ENCODE measurements at regions not wholly inside any gene's neighbourhood (a gene's known extent, or its start where the extent isn't known, plus 50 kb on each side); places are given as distances from the start of the nearest gene placed in this dataset.
A peak's percentile ranks its signal among the peaks of the same experiment; 100 is the strongest.

DNA sequence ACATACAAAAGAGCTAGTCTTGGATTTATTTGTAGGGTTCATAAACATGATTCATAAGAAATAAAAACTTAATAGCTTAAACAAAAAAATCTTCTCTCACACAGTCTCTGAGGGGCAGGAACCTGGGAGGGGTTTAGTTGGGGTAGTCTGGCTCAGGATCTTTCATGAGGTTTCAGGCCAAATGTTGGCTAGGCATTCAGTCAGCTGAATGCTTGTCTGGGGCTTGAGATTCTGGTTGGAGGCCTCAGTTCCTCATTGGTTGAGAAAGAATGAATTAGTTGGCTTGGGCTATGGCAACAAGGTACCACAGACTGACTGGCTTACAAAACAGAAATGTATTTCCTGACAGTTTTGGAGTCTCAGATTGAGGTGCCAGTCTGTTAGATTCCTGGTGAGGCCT lies 74.3 kb downstream of the ANKRD7 start:
- DNase-seq (ENCODE audit: low spot score), result no peak

DNA sequence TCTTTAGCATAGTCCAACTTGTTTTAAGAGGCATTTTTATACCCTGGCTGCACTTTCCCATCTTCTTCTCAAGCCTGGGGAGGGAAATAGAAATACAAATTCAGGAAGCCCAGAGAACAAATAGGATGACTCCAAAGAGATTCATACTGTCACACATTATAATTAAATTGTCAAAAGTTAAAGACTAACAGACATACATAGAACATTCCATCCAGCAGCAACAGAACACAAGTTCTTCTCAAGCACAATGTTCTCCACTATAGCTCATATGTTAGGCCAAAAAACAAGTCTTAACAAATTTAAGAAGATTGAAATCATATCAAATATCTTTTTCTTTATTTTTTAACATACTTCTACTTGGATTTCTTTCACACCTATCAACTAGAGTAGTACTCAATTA lies 75.7 kb downstream of the ANKRD7 start:
- no peak for DNase-seq (ENCODE audit: low spot score)

DNA sequence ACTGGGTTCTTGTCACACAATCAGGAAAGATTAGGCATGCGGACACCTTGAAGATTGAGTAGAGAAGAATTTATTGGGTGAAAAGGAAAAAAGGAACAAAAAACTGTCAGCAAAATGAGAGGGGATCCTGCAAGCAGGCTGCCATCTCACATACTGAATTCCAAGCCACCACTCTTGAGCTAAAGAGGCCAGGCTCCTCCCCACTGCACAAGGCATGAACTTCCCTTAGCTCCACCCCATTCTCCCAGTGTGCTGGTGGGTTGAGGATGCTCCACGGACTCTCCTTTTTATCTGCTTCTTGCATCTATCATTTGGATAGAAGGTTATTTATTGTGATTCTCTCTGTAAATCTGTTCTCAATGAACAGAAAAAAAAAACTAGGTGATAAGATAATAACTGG lies 79.6 kb downstream of the ANKRD7 start:
- no peak for DNase-seq (ENCODE audit: low spot score)

DNA sequence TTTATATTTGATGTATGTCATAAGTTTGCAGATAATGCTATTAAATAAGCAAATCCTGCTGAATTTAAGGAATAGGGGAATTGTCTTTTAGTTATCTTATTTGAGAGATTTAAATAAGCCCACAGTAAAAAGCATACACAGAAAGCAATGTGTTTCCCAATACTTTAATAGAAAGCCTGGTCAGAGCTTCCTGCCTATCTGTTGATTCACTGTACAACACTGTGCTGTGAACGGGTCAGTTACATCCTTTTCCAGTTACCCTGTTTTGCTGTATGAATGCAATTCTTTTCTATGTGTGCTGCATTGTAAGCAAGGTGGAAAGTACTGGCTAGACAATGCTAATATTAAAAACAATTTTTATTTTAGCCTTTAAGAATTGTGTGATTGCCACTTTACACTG lies 81.2 kb downstream of the ANKRD7 start:
- DNase-seq (ENCODE audit: low spot score), result no peak

DNA sequence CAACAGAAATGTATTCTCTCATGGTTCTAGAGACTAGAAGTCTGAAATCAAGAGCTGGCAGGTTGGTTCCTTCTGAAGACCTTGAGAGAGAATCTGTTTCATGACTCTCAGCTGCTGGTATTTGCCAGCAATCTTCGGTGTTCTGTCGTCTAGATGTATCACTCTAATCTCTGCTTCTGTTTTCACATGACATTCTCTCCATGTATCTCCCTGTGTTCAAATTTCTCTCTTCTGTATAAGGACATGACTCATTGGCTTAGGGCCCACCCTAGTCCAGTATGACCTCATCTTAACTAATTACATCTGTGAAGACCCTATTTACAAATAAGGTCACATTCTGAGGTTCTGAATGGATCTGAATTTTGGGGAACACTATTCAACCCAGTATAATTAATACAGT lies 82.3 kb downstream of the ANKRD7 start:
- no peak for DNase-seq (ENCODE audit: low spot score)

DNA sequence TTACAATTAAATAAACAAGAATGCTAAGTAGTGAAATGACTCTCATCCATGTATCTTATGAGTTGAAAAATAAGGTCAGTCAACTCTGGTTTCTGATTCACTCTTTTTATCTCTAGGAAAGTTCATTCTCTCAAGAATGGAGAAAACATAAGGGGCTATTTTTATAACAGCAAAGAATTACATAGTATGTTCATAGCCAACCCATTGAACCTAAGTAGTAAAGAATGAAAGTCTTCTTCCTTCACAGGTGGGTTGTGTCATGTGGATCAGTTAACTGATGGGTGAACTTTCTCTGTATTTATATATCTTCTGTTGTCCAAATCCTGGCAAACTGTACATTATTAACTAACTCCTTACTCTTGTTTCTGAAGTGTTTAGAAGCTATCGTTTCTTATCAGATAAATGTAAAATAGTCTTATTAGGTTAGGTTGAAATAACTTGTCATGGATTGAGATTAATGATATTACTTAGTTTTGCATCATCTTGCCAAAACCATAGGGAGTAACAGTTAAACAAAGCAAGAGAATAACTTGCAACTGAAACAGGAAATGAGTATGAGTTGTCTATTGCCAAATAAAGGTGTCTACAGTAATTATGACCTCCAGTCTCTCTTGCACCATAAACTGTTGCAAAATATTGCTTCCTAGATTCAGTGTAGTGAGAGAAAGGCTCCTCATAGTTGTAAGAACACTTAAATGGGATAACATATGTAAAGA lies 86.8 kb downstream of the ANKRD7 start:
- peak; percentile 3 for DNase-seq (ENCODE audit: low spot score)

DNA sequence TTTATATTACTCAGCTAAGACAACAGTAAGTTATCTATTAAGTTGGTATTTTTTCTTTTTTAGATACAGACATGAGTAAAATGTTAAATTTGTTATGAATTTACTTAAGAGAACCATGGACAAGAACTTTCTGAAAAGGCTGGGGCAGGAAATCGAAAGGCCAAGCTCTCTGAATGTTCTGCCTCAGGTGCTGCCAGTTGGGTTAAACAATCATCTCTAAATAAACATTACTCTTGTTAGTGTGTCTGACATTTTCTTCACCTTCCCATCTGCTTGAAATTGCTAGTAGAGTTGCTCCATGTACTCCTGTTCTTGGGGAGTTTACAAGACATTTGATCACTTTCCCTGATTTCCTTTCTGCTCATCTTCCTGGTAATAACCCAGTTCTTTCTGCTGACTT lies 87.5 kb downstream of the ANKRD7 start:
- no peak for DNase-seq (ENCODE audit: low spot score)

DNA sequence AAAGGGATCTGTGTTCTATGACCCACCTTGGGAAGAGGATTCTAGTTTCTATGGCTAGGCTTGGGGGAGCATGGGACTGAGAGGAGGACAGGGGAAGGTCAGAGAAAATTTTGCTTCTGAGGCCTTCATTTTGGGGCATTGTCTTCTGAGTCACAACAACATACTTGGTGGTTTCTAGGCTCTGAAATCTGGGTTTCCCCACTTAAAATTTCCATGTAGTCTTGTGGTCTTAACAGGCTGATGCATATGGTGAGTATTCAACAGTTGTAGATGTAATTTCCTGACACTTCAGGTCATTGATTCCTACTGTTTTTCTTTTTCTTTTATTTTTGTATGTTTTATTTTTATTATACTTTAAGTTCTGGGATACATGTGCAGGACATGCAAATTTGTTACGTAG lies 88.5 kb downstream of the ANKRD7 start:
- no peak for DNase-seq (ENCODE audit: low spot score)

DNA sequence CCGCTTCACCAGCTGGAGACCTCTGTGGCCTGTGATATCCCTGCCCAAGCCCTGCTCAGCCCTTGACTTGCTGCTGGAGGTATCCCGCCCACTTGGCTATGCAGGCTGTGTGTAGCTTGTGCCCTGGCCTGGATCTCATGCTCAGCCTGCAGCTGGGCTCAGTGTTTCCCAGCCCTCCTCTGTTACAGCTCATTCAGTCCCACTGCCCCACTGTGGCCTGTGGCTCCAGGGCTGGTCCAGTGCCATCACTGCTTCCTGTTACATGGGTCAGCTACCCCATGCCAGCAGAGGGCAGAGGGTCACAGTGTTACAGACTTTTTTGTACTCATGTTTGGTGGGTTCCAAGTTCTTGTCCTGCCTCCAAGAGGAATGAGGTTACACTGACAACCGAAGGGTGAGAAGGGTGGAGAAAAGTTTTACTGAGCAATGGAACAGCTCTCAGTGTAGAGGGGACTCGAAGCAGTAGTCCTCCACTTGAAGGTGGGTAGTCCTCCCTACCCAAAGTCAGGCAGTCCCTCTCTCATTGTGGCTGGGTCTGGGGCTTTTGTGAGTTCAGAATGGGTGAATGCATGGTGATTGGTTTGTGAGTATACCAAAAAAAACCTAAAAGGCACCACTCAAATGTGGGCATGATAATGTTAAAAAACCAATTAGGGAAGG lies 100.4 kb downstream of the ANKRD7 start:
- no peak for DNase-seq (ENCODE audit: low spot score)

DNA sequence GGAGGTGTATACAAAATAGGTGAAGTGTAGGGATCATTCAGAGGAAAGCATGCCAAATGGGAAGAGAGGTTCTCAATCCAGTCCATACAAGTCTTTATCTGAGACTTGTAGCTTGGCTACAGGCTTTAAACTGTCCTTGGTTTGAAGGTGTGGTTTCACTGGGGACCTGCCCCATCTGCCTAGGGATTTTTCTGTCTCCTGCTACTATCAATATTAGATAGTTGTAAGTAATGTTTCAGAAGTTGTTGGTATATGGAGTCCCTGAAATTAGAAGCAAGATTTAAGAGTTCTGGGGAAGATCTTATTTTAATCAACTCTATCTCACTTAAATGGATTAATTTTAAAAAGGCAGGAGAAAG lies 100.9 kb downstream of the ANKRD7 start:
- DNase-seq (ENCODE audit: low spot score), result no peak

DNA sequence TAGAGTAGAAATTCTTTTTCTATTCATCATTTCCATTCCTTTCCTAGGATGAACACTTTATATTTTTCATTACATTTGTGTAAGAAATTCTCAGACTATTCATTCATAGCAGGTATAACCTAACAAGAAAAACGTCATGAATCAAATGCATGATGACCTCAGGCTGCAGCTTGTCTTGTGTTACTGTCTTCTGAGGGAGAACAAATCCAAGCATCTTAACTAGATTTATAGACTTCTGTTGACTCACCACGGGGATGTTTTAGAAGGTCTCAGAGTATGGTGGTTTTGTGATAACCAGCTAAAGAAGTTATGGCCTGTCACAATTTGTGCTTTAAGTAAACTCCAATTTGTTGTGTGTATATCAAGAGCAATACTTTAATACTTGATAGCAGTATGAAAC lies 102.7 kb downstream of the ANKRD7 start:
- DNase-seq (ENCODE audit: low spot score), result no peak

DNA sequence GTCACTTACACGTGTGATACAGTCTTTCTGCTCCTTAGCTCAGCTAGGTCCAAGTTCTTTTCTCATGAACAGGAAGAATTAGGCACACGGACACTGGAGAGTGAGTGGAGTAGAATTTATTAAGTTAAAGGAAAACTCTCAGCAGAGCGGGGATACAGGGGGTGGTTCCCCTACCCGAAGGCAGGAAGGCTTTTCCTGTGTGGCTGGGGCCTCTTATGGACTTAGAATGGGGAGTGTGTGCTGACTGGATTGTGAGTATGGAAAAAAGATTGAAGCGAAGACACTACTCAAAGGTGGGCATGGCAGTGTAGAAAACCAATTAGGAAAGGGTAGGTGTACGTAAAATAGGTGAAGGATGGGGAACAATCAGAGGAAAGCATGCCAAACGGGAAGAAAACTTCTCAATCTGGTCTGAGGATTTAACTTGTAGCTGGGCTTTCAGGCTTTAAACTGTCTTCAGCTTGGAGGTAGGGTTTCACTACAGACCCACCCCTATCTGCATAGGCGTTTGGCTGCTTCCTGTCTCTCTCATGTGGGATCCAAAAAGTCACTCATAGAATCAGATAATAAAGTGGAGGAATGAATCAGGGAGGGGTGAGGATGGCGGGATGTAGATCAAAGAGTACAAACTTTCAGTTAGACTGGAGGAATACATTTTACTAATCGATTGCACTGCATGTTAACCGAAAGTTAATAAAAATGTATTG lies 104.2 kb downstream of the ANKRD7 start:
- no peak for DNase-seq (ENCODE audit: low spot score)

DNA sequence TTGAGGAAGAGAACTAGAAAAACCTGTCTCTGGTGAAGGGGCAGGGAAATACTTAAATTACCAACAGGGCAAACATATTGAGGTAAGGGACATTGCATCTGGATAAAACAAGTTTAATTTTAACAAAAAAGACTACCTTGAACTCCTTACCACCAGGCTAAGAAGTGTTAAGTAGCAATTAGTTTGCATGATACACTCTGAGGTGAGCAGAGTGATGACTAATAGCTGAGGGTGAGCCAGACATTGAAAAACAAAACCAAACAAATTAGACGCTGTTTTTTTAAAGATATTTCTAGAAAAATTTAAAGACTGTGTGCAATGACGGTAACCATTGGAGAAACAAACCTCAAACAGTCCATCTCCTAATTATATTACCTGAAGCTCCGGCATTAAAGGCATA lies 105.9 kb downstream of the ANKRD7 start:
- no peak for DNase-seq (ENCODE audit: low spot score)

DNA sequence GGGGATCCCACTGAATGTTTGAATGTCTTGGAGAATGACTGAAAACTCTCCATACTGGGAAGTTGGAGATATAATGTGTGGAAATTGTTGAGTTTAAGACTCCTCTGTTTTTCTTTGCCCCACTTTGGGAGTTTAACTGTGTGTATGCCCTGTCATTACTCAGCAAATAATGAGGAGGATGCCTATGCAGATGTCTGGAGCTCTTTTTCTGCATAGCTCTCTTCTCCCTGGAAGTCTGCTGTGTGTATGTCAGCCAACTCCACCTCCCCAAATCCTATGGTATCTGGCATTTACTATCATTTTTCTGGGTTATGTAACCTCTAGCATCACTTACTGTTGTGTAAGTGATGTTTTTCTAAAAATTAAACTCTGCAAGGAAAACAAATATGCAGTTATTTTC lies 122.2 kb downstream of the ANKRD7 start:
- no peak for DNase-seq (ENCODE audit: low spot score)

DNA sequence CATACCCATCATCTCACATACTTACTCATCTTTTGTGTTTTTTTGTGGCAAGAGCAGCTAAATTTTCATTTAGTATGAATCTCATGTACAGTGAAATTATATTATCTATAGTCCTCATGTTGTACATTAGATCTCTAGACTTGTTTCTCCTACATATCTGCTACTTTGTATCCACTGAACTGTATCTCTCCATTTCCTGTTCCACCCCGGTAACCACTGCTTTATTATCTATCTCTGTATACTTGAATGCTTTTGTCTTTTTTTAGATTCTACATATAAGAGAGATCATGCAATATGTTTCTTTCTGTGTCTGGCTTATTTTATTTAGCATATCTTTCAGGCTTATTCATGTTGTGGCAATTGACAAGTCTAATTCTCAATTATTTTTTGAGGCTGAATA lies 125.1 kb downstream of the ANKRD7 start:
- DNase-seq (ENCODE audit: low spot score), result no peak

DNA sequence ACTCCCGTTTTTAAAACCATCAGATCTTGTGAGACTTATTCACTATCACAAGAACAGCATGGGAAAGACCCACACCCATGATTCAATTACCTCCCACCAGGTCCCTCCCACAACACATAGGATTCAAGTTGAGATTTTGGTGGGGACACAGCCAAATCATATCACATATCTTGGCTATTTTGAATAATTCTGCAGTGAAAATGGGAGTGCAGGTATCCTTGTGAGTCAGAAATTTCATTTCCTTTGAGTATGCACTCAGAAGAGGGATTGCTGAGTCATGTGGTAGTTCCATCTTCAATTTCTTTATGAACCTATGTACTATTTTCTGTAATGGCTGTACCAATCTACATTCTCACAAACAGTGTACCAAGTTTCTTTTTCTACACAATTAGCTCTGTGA lies 125.8 kb downstream of the ANKRD7 start:
- DNase-seq (ENCODE audit: low spot score), result no peak

DNA sequence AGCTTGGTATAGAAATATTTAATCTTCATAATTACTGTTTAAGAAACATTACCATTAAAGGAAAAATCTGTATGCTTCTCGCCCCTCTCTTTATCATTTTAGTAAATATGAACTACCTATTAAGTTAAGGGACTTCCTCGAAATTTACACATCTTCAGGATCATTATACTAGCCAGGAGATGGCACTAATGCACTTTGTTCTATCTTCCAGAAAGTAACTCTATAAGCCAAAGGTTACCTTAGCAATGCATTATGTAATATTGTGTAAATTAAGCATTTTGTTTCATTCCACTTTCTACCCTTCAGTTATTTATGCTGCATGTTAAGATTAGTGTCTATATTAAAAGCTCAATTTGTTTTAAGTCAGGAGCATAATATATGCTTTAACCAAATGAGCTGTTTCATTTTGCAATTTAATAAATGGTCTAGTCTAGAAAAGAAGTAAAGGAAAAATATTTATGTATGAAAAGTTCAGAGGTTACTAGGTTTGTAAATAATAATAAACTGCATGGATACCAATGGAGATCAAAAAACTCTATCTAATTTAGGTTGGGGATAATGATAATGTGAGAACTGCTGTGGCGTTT lies 128.5 kb downstream of the ANKRD7 start:
- peak; percentile 2 for DNase-seq (ENCODE audit: low spot score)

DNA sequence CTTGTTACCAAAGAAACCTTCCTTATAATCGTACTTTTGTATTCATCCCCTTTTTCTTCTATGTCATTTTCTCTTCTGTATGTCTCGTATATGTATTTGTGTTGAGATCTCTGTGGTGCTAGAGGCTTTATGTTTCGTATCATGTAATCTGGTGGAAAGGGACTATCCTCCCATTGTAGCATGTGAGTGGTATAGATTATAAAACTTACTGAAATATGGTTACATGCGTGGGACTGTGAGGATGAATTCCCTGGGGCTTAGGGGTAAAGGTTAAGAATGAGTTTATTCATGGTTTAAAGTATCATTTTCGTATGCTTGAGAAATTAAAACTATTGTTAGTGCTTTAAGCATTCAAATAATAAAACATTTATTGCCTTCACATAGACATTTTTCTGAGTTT lies 141.9 kb downstream of the ANKRD7 start:
- DNase-seq (ENCODE audit: low spot score), result no peak

DNA sequence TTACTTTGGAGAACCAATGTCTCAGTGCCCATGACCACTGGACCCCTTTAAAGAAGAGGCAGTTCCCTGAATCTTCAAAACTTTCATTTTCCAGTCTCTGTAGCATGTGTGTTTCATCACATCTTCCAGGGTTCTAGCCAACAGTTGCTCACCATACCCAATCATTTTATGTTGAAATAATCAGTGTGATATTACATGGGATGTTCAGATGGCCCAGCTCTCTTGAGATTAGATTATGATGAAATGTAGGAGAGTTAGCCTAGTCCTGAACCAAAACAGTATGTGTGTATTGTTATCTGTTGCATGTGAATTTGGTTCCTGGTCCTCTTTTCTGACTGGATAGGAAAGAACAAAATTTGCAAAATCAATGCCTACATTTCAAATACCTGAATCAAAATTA lies 144.5 kb downstream of the ANKRD7 start:
- DNase-seq (ENCODE audit: low spot score), result no peak

DNA sequence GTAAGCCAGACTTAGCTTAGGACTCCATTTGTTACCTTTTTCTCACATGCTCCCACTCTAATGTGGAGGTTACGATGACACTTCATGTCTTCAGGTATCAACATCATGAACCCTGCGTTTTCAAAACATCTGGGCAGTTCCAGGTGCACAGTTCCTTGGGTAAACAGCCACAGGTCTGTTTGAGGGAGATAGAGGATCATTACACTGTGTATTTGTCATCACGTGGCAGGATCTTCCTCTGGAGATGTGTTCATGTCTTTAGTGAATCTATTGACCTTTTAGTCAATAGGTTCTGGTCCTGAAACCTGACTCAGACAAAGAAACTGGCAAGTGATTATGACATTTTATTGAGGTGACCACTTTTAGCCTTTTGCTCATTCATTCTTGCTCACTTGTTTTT lies 145.5 kb downstream of the ANKRD7 start:
- DNase-seq (ENCODE audit: low spot score), result no peak

DNA sequence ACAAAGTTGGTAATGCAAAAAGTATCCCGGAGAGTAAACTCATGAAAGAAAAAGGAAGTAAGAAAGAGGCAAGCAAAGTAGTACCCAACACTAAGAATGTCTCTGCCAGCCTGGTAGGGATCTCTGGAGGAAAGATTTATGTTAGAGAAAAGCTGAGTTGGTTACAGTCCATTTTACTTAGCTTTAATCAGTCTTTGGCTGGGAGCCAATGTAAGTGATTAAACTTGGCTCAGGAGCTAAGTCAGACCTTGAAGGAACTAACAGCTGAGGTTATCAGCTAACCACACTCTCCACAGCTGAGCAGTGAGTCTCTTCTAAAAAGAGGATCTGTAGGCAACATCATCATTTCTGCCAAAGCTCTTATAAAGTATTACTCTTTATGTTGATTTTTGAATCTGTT lies 148.0 kb downstream of the ANKRD7 start:
- no peak for DNase-seq (ENCODE audit: low spot score)

DNA sequence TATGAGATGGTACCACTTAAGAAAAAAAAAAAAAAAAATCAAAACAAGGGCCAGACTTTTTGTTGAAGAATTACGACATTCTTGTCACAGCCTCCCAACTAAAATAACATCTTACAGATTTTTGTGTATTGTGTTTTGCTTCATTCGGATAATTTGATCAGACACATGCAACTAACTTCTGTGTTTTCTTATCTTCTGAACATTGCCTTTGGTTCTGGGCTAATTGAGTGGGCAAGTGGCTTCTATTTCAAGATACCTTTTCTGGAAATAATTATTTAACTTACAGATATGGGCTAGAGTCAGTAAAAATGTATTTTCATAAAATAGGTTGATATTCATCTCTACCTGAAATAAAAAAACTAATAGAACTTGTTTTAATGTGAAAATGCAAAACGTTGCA lies 165.1 kb downstream of the ANKRD7 start:
- DNase-seq (ENCODE audit: low spot score), result no peak

DNA sequence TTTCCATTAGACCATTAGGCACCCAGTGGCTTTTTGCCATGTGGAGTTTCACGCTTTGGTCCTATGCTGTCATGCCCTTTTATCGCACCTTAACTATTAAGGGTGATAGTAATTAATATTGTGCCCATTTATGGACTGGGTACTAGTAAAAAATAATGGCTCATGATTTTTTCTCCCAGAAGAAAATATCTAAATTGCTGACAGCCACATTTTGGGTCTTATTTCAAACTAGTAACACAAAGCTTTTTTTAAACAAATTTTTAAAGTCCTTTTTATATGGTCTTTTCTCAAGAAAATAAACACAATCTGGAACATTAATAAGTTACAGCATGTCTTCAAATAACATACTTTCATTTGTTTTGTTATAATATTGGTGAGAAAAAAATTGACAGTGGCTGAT lies 179.7 kb downstream of the ANKRD7 start:
- DNase-seq (ENCODE audit: low spot score), result no peak

Measured in HuH-7 (cell line).